ENCODE measurements at regions not wholly inside any gene's neighbourhood (a gene's known extent, or its start where the extent isn't known, plus 50 kb on each side); places are given as distances from the start of the nearest gene placed in this dataset.

GRCh38 chr10:110414548-110415309 is 83.0 kb upstream of the DUSP5 start:
- DNase-seq, result no peak

GRCh38 chr10:110415809-110416208 is 81.9 kb upstream of the DUSP5 start:
- DNase-seq, result no peak

- DNase-seq, result no peak
These were observed 80.7 kb upstream of the DUSP5 start for GRCh38 chr10:110416776-110417711.

GRCh38 chr10:110418218-110418617 is 79.5 kb upstream of the DUSP5 start:
- no peak for DNase-seq

- DNase-seq, result no peak
These were observed 78.4 kb upstream of the DUSP5 start for GRCh38 chr10:110419265-110419664.

- DNase-seq, result no peak
These were observed 77.1 kb upstream of the DUSP5 start for GRCh38 chr10:110420401-110421193.

- DNase-seq, result no peak
These were observed 76.1 kb upstream of the DUSP5 start for GRCh38 chr10:110421512-110422138.

GRCh38 chr10:110422548-110422947 is 75.2 kb upstream of the DUSP5 start:
- no peak for DNase-seq

GRCh38 chr10:110423650-110424049 is 74.1 kb upstream of the DUSP5 start:
- DNase-seq, result no peak

- no peak for DNase-seq
These were observed 71.9 kb upstream of the DUSP5 start for GRCh38 chr10:110425684-110426293.

GRCh38 chr10:110426294-110427181 is 71.2 kb upstream of the DUSP5 start:
- no peak for DNase-seq

- no peak for DNase-seq
These were observed 68.4 kb upstream of the DUSP5 start for GRCh38 chr10:110429301-110429700.

GRCh38 chr10:110430340-110431273 is 67.1 kb upstream of the DUSP5 start:
- no peak for DNase-seq

GRCh38 chr10:110431659-110432058 is 66.0 kb upstream of the DUSP5 start:
- no peak for DNase-seq

GRCh38 chr10:110432084-110432483 is 65.6 kb upstream of the DUSP5 start:
- DNase-seq, result no peak

- no peak for DNase-seq
These were observed 64.7 kb upstream of the DUSP5 start for GRCh38 chr10:110432814-110433565.

GRCh38 chr10:110433740-110434139 is 64.0 kb upstream of the DUSP5 start:
- DNase-seq, result no peak

- no peak for DNase-seq
These were observed 63.1 kb upstream of the DUSP5 start for GRCh38 chr10:110434489-110435096.

Measured in muscle of arm (tissue), 1 donor.